ENCODE measurements at regions not wholly inside any gene's neighbourhood (a gene's known extent, or its start where the extent isn't known, plus 50 kb on each side); places are given as distances from the start of the nearest gene placed in this dataset.

DNA sequence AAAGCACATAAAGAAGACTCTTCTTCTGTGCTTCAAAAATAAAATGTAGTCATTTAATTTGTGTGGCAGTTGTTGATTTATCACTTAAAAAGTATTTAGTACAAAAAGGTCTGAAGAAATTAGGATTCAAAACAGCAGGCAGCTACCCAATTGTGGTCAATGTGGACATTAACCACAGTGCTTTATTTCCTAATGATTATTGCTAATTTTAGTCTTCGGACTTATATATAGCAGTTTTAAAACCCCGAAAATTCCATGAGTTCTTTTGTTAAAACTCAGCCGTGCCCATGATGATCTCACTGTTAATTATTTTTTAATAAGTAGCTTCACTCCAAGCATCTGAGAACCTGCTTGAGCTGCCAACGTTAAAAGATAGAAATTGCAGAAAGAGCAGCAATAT, 594.3 kb downstream of the STK39 start:
- TF ChIP-seq, protein P1, sequence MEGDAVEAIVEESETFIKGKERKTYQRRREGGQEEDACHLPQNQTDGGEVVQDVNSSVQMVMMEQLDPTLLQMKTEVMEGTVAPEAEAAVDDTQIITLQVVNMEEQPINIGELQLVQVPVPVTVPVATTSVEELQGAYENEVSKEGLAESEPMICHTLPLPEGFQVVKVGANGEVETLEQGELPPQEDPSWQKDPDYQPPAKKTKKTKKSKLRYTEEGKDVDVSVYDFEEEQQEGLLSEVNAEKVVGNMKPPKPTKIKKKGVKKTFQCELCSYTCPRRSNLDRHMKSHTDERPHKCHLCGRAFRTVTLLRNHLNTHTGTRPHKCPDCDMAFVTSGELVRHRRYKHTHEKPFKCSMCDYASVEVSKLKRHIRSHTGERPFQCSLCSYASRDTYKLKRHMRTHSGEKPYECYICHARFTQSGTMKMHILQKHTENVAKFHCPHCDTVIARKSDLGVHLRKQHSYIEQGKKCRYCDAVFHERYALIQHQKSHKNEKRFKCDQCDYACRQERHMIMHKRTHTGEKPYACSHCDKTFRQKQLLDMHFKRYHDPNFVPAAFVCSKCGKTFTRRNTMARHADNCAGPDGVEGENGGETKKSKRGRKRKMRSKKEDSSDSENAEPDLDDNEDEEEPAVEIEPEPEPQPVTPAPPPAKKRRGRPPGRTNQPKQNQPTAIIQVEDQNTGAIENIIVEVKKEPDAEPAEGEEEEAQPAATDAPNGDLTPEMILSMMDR (IDR thresholded peaks at IDR 0.05; ENCODE audit: low read depth, low read length), result no peak
- TF ChIP-seq EZH2phosphoT487 (IDR thresholded peaks at IDR 0.05; ENCODE audit: low read depth), result no peak

Data from OCI-LY3 (cell line).